ENCODE measurements at regions not wholly inside any gene's neighbourhood (a gene's known extent, or its start where the extent isn't known, plus 50 kb on each side); places are given as distances from the start of the nearest gene placed in this dataset.

DNA sequence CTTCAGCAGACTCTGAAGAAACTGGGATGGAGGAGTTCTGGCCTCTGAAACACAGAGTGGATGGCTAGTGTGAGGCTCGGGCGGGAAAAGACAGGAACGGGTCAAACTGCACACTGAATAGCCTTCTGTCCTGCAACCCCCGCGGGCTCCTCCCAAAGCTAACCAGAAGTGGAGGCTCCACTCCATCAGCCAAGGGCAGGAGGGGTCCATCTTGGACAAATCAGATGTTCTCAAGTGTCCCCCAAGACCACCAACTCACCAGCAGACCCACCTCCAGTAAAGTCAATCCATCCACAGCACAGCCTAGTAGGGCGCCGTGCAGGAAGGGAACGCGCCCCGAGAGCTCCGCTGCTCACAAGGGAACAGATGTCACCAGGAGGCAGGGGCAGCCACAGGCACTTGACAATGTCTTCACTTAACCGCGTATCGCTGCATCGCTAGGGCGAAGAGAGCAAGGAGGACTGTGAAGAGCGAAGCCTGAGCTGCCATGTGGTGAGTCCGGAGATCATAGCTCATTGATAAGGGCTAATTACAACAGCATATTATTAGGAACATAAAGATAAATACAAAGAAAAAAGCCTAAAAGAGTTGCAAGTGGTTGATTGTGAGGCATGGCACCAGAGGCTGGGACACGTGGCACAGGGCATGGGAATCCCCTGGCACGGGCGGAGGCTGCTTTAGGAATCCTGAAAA, 494.6 kb upstream of the MYT1L start:
- no peaks in the 10 kb centered on the region for H3K4me1 ChIP-seq (replicated peaks; ENCODE audit: insufficient read depth)
- H2AFZ ChIP-seq, result no peak overlapping the region
- no peaks in the 10 kb centered on the region for H3K9me2 ChIP-seq (ENCODE audit: insufficient read depth)
- CTCF ChIA-PET, result no interaction called here
- POLR2A ChIA-PET (ENCODE audit: unreplicated experiment), result no interaction called here
- no peak overlapping the region for H3K4me2 ChIP-seq
- no peak for DNase-seq
- no peak overlapping the region for H3K4me3 ChIP-seq
- no peak overlapping the region for H3K27ac ChIP-seq
- no peaks in the 10 kb centered on the region; the same call in 1 of the 2 replicates for H4K20me1 ChIP-seq (ENCODE audit: insufficient read depth)
- BruUV-seq (replicated peaks), result no TSS peak
- H3K36me3 ChIP-seq (ENCODE audit: low read depth), result no peaks in the 10 kb centered on the region
- intact Hi-C loops (cut with micrococcal nuclease; ENCODE audit: unreplicated experiment), result no loop called here
- TF ChIP-seq, protein P1, sequence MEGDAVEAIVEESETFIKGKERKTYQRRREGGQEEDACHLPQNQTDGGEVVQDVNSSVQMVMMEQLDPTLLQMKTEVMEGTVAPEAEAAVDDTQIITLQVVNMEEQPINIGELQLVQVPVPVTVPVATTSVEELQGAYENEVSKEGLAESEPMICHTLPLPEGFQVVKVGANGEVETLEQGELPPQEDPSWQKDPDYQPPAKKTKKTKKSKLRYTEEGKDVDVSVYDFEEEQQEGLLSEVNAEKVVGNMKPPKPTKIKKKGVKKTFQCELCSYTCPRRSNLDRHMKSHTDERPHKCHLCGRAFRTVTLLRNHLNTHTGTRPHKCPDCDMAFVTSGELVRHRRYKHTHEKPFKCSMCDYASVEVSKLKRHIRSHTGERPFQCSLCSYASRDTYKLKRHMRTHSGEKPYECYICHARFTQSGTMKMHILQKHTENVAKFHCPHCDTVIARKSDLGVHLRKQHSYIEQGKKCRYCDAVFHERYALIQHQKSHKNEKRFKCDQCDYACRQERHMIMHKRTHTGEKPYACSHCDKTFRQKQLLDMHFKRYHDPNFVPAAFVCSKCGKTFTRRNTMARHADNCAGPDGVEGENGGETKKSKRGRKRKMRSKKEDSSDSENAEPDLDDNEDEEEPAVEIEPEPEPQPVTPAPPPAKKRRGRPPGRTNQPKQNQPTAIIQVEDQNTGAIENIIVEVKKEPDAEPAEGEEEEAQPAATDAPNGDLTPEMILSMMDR (conservative IDR thresholded peaks at IDR 0.05), result no peak
- no peak for TF ChIP-seq EZH2 (IDR thresholded peaks at IDR 0.05; ENCODE audit: low read depth)
- H3F3A ChIP-seq (ENCODE audit: insufficient read depth, low read depth), result no peaks in the 10 kb centered on the region
- peaks cover 66% of the 10 kb centered on the region for H3K27me3 ChIP-seq (ENCODE audit: insufficient read depth, low read depth)
- no peaks in the 10 kb centered on the region for H3K79me2 ChIP-seq (ENCODE audit: low read depth)
- no peaks in the 10 kb centered on the region for H3K9me3 ChIP-seq (ENCODE audit: insufficient read depth, low read depth)

DNA sequence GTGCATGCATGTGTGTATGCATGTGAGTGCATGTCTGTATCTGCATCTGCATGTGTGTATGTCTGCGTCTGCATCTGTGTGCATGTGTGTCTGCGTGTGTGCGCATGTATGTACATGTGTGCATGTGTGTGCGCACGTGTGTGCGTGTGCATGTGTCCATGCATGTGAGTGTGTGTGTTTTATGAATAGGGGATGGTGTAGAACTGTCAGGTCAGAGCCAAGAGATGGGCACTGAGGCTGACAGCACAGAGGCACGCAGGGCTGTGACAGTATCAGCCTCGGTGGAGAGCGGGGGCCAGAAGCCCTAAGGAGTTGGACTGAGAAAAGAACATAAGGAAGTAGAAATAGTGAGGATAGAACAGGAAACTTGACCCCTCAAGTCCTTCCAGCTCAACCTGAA, 494.0 kb upstream of the MYT1L start:
- Histone ChIP-seq H3K36me3 (ENCODE audit: low read depth) (no peaks in the 10 kb centered on the region), H3F3A (ENCODE audit: insufficient read depth, low read depth) (no peaks in the 10 kb centered on the region), H3K9me2 (ENCODE audit: insufficient read depth) (no peaks in the 10 kb centered on the region), H3K4me2 (no peak overlapping the region), H3K4me3 (no peak overlapping the region), H3K27ac (no peak overlapping the region), H3K4me1 (replicated peaks; ENCODE audit: insufficient read depth) (no peaks in the 10 kb centered on the region), H4K20me1 (ENCODE audit: insufficient read depth) (no peaks in the 10 kb centered on the region; the same call in 1 of the 2 replicates), H3K9me3 (ENCODE audit: insufficient read depth, low read depth) (no peaks in the 10 kb centered on the region), H2AFZ (no peak overlapping the region), H3K79me2 (ENCODE audit: low read depth) (no peaks in the 10 kb centered on the region), H3K27me3 (ENCODE audit: insufficient read depth, low read depth) (peaks cover 62% of the 10 kb centered on the region)
- ChIA-PET POLR2A (ENCODE audit: unreplicated experiment) (no interaction called here), CTCF (no interaction called here)
- no peak for DNase-seq
- BruUV-seq (replicated peaks), result no TSS peak
- TF ChIP-seq, protein P1 (conservative IDR thresholded peaks at IDR 0.05), result no peak
- no peak for TF ChIP-seq EZH2 (IDR thresholded peaks at IDR 0.05; ENCODE audit: low read depth)
- intact Hi-C loops (cut with micrococcal nuclease; ENCODE audit: unreplicated experiment), result no loop called here

DNA sequence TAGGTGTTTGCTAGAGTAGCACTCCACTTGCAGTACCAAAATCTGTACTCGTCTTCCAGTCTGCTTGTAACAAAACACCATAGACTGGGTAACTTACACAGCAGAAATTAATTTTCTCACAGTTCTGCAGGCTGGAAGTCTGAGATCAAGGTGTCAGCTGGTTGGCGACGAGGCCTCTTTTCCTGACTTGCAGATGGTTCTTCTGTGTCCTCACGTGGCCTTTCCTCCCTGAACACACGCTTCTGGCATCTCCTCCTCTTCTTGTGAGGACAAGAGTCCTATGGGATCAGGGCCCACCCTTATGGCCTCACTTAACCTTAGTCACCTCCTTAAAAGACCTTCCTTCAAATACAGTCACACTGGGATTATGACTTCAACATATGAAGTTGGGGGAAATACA, 493.5 kb upstream of the MYT1L start:
- Histone ChIP-seq H3K4me1 (replicated peaks; ENCODE audit: insufficient read depth) (no peaks in the 10 kb centered on the region), H3K9me2 (ENCODE audit: insufficient read depth) (no peaks in the 10 kb centered on the region), H3K9me3 (ENCODE audit: insufficient read depth, low read depth) (no peaks in the 10 kb centered on the region), H3K4me2 (no peak overlapping the region), H3F3A (ENCODE audit: insufficient read depth, low read depth) (no peaks in the 10 kb centered on the region), H2AFZ (no peak overlapping the region), H3K79me2 (ENCODE audit: low read depth) (no peaks in the 10 kb centered on the region), H3K27me3 (ENCODE audit: insufficient read depth, low read depth) (peaks cover 57% of the 10 kb centered on the region), H3K36me3 (ENCODE audit: low read depth) (no peaks in the 10 kb centered on the region), H3K27ac (no peak overlapping the region), H4K20me1 (ENCODE audit: insufficient read depth) (no peaks in the 10 kb centered on the region; the same call in 1 of the 2 replicates), H3K4me3 (no peak overlapping the region)
- ChIA-PET CTCF (no interaction called here), POLR2A (ENCODE audit: unreplicated experiment) (no interaction called here)
- intact Hi-C loops (cut with micrococcal nuclease; ENCODE audit: unreplicated experiment), result no loop called here
- DNase-seq, result no peak
- TF ChIP-seq, protein P1 (conservative IDR thresholded peaks at IDR 0.05), result no peak
- TF ChIP-seq EZH2 (IDR thresholded peaks at IDR 0.05; ENCODE audit: low read depth), result no peak
- BruUV-seq (replicated peaks), result no TSS peak

Measured in PC-9 (cell line).